ENCODE measurements at regions not wholly inside any gene's neighbourhood (a gene's known extent, or its start where the extent isn't known, plus 50 kb on each side); places are given as distances from the start of the nearest gene placed in this dataset.

- DNase-seq: no peak
- Histone ChIP-seq H3K4me1 (ENCODE audit: control insufficient read depth, insufficient read depth, low read length) (no peaks in the 10 kb centered on the region), H3K4me3 (ENCODE audit: low read length) (no peak overlapping the region), H3K36me3 (ENCODE audit: control insufficient read depth, insufficient read depth, low read length) (no peaks in the 10 kb centered on the region), H3K27ac (ENCODE audit: low read depth, low read length) (no peak overlapping the region), H3K9ac (ENCODE audit: extremely low read depth, low read length, poor library complexity, severe bottlenecking) (no peak overlapping the region), H3K9me3 (ENCODE audit: control insufficient read depth, low read length) (no peaks in the 10 kb centered on the region), H3K27me3 (ENCODE audit: control insufficient read depth, insufficient read depth, low read length, poor library complexity, severe bottlenecking) (no peaks in the 10 kb centered on the region)
- no peak for TF ChIP-seq CTCF (conservative IDR thresholded peaks at IDR 0.05)
- Mint-ChIP-seq H3K27me3 (ENCODE audit: insufficient read depth) (no peaks in the 10 kb centered on the region), H3K36me3 (ENCODE audit: low read depth) (no peaks in the 10 kb centered on the region), H3K4me3 (no peak overlapping the region), H3K4me1 (no peaks in the 10 kb centered on the region), H3K27ac (no peak overlapping the region), H3K9me3 (no peaks in the 10 kb centered on the region)
- WGBS, 2 experiments (ENCODE audit: insufficient coverage in 1 of 2, insufficient read length in 1 of 2): 93 to 100% methylated on average over 1 to 6 of the region's 8 CpGs
Observed at GRCh38 chr16:8188841-8189240, 401.5 kb downstream of the TMEM114 start.

DNA sequence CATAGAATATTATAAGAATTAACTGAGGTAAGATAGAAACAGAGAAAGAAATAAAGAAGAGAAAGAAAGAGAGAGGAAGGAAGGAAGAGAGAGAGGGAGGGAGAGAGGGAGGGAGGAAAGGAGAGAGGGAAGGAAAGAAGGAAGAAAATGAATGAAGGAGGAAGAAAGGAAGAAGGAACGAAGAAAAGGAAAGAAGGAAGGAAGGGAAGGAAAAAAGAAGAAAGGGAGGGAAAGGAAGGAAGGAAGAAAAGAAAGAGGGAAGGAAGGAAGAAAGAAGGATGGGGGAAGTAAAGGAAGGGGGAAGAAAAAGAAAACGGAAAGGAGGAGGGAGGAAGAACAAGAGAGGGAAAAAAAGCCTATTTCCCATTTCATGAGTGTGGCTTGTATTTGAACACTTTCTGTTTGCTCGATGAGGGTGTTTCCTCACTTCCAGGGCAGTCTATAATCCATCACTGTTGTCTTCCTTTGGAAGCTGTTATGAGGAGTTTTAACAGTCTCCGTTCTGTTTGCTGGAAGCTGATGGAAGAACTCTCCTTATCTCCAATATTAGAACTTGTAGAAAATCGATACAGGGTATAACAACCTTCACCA is 402.4 kb downstream of the TMEM114 start:
- Mint-ChIP-seq H3K9me3 (no peaks in the 10 kb centered on the region), H3K36me3 (ENCODE audit: low read depth) (no peaks in the 10 kb centered on the region), H3K27ac (no peak overlapping the region), H3K4me1 (no peaks in the 10 kb centered on the region), H3K27me3 (ENCODE audit: insufficient read depth) (no peaks in the 10 kb centered on the region), H3K4me3 (no peak overlapping the region)
- TF ChIP-seq CTCF (conservative IDR thresholded peaks at IDR 0.05): no peak
- Histone ChIP-seq H3K27ac (ENCODE audit: low read depth, low read length) (no peak overlapping the region), H3K4me1 (ENCODE audit: control insufficient read depth, insufficient read depth, low read length) (no peaks in the 10 kb centered on the region), H3K36me3 (ENCODE audit: control insufficient read depth, insufficient read depth, low read length) (no peaks in the 10 kb centered on the region), H3K4me3 (ENCODE audit: low read length) (no peak overlapping the region), H3K27me3 (ENCODE audit: control insufficient read depth, insufficient read depth, low read length, poor library complexity, severe bottlenecking) (no peaks in the 10 kb centered on the region), H3K9ac (ENCODE audit: extremely low read depth, low read length, poor library complexity, severe bottlenecking) (no peak overlapping the region), H3K9me3 (ENCODE audit: control insufficient read depth, low read length) (no peaks in the 10 kb centered on the region)
- DNase-seq: no peak
- WGBS, 2 experiments (ENCODE audit: insufficient coverage in 1 of 2, insufficient read length in 1 of 2): 73 to 87% methylated on average over 3 to 5 of the region's 5 CpGs

- peaks cover 13% of the 10 kb centered on the region for H3K4me1 Mint-ChIP-seq
- H3K9ac ChIP-seq (ENCODE audit: extremely low read depth, low read length, poor library complexity, severe bottlenecking): no peak overlapping the region
- no peaks in the 10 kb centered on the region for H3K27me3 ChIP-seq (ENCODE audit: control insufficient read depth, insufficient read depth, low read length, poor library complexity, severe bottlenecking)
- peaks cover 8% of the 10 kb centered on the region for H3K4me1 ChIP-seq (ENCODE audit: control insufficient read depth, insufficient read depth, low read length)
- no peak overlapping the region for H3K27ac Mint-ChIP-seq
- TF ChIP-seq CTCF (conservative IDR thresholded peaks at IDR 0.05): no peak
- WGBS, 2 experiments (ENCODE audit: insufficient coverage in 1 of 2, insufficient read length in 1 of 2): 88 to 95% methylated on average over 1 of the region's 1 CpG
- H3K4me3 Mint-ChIP-seq: no peak overlapping the region
- H3K36me3 ChIP-seq (ENCODE audit: control insufficient read depth, insufficient read depth, low read length): no peaks in the 10 kb centered on the region
- H3K27ac ChIP-seq (ENCODE audit: low read depth, low read length): no peak overlapping the region
- no peaks in the 10 kb centered on the region for H3K27me3 Mint-ChIP-seq (ENCODE audit: insufficient read depth)
- H3K9me3 Mint-ChIP-seq: no peaks in the 10 kb centered on the region
- DNase-seq: no peak
- H3K4me3 ChIP-seq (ENCODE audit: low read length): no peak overlapping the region
- no peaks in the 10 kb centered on the region for H3K36me3 Mint-ChIP-seq (ENCODE audit: low read depth)
- no peaks in the 10 kb centered on the region for H3K9me3 ChIP-seq (ENCODE audit: control insufficient read depth, low read length)
Observed at GRCh38 chr16:8184854-8185253, 405.5 kb downstream of the TMEM114 start.

Measured in endodermal cell (in vitro differentiated cells).